ENCODE measurements at regions not wholly inside any gene's neighbourhood (a gene's known extent, or its start where the extent isn't known, plus 50 kb on each side); places are given as distances from the start of the nearest gene placed in this dataset.

- intact Hi-C loops (cut with micrococcal nuclease), result no loop called here
These were observed 1540.6 kb upstream of the GBE1 start for GRCh38 chr3:83302091-83302490.

- intact Hi-C loops (cut with micrococcal nuclease), result no loop called here
These were observed 1556.2 kb upstream of the GBE1 start for GRCh38 chr3:83317605-83318004.

- intact Hi-C loops (cut with micrococcal nuclease), result no loop called here
These were observed 1559.3 kb upstream of the GBE1 start for GRCh38 chr3:83320726-83321125.

DNA sequence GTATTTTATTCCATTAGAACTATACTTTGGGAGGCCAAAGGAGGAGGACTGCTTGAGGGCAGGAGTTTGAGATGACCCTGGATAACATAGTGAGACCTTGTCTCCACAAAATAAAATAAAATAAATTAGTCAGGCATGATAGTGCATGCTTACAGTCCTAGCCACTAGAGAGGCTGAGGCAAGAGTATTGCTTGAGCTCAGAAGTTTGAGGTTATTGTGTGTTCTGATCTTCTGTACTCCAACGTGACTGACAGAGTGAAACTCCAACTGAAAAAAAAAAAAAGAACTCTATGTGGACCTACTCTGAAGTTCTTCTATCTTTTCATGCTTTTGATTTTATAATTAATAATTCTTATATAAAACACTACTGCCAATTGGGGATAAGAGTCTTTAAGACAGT is 1560.0 kb upstream of the GBE1 start:
- intact Hi-C loops (cut with micrococcal nuclease), result no loop called here

DNA sequence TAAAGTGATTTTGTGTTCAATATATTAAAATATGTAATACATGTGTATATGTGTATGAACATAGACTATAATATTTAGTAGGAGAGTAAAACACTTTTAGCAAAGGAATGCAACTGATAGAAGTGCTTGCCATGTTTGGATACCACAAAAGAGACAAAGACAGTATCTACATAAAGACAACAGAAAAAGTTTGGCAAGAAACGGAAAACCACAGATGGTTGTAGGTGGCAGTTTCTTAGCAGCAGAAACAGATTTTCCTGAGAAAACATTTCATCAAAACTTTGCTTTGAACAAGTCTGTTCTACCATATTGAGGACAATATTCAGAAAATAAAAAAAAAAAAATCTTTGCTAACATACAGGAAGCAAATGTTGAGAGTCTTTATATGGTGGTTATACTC is 1560.4 kb upstream of the GBE1 start:
- intact Hi-C loops (cut with micrococcal nuclease), result no loop called here

- intact Hi-C loops (cut with micrococcal nuclease), result no loop called here
These were observed 1592.8 kb upstream of the GBE1 start for GRCh38 chr3:83354205-83354604.

GRCh38 chr3:83393276-83393675 is 1565.5 kb upstream of the CADM2 start:
- intact Hi-C loops (cut with micrococcal nuclease), result no loop called here

DNA sequence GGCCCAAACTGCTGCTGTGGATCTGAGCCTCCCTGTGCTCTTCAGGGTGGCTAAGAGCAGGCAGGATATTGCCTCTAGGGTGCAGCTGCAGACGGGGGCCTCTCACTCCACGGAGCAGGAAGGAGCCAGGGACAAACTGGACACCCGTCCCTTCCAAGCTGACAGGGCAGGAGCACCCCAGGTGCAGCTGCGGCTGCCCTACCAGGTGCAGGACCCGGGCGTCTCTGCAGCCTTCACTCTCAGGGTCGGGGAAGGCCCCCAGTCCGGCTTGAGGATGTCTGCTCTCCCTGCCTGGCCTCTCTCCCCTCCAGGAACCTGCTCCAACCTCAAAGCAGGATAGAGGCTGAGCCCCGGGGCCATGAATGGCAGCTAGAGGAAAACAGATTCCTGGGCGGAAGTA is 1554.9 kb upstream of the CADM2 start:
- intact Hi-C loops (cut with micrococcal nuclease), result no loop called here

- intact Hi-C loops (cut with micrococcal nuclease), result no loop called here
These were observed 1532.5 kb upstream of the CADM2 start for GRCh38 chr3:83426300-83426699.

GRCh38 chr3:83434880-83435587 is 1523.8 kb upstream of the CADM2 start:
- intact Hi-C loops (cut with micrococcal nuclease), result no loop called here

DNA sequence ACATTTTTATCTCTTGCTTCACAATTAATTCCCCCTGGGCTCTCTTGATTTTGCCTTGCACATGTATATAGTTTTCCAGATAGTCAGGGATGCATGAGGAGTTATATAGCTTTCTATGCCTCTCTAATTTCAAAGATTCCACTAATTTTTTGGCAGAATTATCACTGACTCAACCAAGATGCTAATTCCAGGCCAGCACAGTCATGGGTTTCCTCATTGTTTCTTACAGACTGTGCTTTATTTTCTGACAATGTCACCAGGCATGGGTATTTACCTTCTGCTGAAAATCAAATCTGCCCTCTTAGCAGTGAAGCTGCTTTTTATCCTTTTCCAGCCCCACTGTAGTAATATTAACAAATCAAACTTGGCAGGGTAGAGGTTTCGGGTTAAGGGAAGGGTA is 1520.6 kb upstream of the CADM2 start:
- intact Hi-C loops (cut with micrococcal nuclease), result loop anchor here (2.0 kb wide), 1 partner anchor 67 kb away; no protein-coding TSS in a partner anchor

DNA sequence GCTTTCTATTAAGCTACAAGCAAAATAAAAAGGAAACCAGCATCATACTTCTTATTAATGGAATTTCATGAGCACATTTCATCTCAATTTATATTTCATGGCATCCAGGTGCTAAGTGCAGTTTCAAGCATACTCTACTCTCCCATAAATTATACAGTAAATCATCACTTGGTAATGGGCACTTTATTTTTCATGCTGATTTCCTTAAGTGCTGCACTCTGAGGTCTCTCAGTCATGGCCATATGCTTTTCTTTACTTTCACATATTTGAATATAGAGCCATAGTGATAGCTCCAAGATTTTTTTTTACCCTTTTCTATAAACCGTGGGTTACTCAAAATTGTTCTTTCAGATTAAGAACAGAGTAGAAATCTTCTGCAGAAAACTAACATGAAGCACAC is 1505.7 kb upstream of the CADM2 start:
- intact Hi-C loops (cut with micrococcal nuclease), result no loop called here

GRCh38 chr3:83454353-83454752 is 1504.4 kb upstream of the CADM2 start:
- intact Hi-C loops (cut with micrococcal nuclease), result no loop called here

DNA sequence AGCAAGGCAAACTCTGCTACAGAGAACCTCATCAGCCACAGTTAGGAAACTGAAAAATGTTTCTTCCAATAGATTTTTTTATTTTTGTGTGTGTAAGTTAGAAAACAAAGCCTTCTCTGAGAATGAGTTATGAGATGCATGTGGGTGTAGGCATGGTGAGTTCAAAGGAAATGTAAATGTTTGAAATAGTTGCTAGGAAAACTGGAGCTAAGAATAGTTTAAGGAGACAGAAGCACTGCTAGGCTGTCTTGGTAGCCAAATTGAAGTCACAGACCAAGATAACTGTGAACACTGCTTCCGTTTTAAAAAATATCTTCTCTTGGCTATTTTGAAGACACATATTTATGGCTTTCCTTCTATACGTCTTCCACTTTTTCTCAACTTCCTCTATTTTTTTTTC is 1501.2 kb upstream of the CADM2 start:
- intact Hi-C loops (cut with micrococcal nuclease), result no loop called here

DNA sequence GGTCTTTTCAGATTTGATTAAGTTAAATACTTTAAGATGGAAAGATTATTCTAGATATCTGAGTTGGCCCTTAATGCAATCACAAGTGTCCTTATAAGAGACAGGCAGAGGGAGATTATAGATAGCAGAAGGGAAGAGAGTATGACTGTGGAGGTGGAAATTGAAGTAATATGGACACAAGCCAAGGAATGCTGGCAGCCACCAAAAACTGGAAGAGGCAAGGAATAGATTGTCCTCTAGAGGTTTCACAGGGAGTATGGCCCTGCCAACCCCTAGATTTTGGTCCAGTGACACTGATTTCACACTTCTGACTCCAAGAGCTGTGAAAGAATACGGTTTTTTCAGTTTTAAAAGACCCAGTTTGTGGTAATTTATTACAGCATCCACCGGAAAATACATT is 1498.7 kb upstream of the CADM2 start:
- intact Hi-C loops (cut with micrococcal nuclease), result no loop called here

DNA sequence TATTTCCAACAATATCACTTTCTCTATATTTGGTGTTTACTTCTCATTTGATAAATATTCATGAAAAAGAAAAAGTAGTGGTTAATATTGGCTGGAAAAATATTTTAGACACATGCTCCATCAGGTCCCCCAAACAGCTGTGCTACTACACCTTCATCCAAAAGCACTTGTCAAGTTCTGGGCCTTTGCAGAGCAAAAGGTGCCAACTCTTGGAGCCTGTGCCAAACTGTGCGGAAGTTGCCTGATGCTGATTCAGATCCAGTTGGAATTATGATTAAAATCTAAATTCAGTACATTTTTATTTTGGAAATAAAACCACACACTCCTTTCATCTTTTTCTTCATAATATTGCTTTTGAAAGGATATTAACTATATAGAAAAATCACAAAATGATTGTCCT is 1497.4 kb upstream of the CADM2 start:
- intact Hi-C loops (cut with micrococcal nuclease), result no loop called here

GRCh38 chr3:83477563-83477962 is 1481.2 kb upstream of the CADM2 start:
- intact Hi-C loops (cut with micrococcal nuclease), result no loop called here

DNA sequence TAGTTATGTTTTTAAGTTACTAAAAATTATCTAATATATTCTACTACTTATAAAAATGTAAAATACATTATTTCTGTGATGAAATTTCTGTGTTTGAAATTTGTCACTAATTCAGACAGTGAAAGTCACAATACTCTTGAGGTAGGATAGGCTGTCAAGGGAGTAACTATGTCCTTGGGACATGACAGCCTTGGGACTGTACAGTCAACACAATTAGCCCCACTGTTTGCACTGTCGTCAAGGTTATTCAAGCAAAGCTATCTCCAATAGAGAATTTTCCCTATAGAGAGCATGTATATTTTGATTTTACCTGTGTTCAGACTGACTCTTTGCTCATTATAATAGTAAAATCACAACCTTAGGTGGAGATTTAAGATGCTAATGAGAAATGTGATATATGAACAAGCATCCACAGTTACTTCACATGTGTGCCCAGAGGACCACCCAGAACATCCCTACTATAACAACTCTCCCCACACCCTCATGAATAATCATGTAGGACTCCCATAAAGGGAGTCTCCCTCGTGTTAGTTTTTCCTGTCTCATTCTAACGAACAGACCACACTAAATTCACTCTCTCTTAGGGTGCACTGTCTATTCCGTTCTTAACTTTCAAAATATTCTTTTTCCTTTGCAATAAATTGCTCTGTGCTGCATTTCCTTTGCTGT is 1476.3 kb upstream of the CADM2 start:
- intact Hi-C loops (cut with micrococcal nuclease), result no loop called here

DNA sequence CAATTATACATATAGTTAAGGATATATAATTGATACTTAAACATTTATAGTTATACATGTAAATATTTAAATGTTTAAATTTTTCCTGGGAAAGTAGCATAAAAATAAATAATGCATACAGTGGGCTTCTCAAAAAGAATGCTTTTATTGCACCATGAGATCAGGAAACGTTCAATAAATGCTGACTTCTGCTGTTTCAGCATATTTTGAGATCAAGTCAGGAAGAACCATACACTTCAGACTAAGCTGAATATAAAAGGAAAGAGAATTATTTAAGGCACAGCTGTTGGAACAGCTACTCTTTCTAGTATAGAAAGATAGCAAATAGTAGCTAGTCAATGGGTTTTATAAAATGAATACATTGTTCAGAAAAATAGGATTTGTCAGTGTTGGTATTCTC is 1462.3 kb upstream of the CADM2 start:
- intact Hi-C loops (cut with micrococcal nuclease), result no loop called here

- intact Hi-C loops (cut with micrococcal nuclease), result no loop called here
These were observed 1460.3 kb upstream of the CADM2 start for GRCh38 chr3:83498361-83499016.

- intact Hi-C loops (cut with micrococcal nuclease), result no loop called here
These were observed 1458.4 kb upstream of the CADM2 start for GRCh38 chr3:83500422-83500821.

DNA sequence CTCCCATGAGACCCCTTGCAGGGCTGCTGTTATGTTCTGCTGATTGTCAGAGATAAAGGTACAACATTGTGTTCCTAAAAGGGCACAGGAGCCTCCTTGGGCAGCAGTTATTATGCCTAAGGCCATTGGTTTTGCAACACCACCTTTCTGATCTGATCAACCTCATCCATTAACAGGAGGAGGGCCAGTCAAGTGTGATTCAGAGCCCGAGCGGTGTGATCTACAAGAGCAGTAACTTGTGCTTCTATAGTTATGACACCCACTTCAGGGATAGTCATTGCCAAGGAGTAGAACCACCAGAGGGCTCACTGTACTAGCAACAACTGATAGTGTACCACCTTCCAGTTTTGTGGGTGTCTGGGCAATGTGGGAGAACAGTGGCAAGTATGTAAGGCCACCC is 1457.9 kb upstream of the CADM2 start:
- intact Hi-C loops (cut with micrococcal nuclease), result no loop called here

GRCh38 chr3:83513051-83513450 is 1445.7 kb upstream of the CADM2 start:
- intact Hi-C loops (cut with micrococcal nuclease), result no loop called here
